ENCODE measurements at regions not wholly inside any gene's neighbourhood (a gene's known extent, or its start where the extent isn't known, plus 50 kb on each side); places are given as distances from the start of the nearest gene placed in this dataset.

- intact Hi-C loops (cut with DNase I, micrococcal nuclease), result no loop called here
These were observed 432.7 kb downstream of the FOXO1 start for GRCh38 chr13:40233731-40234195.

GRCh38 chr13:40235160-40235796, 431.2 kb downstream of the FOXO1 start:
- ATAC-seq, result no peak
- H3K36me3 ChIP-seq (ENCODE audit: low read depth), result no peaks in the 10 kb centered on the region

More at GRCh38 chr13:40233731-40234195, 432.7 kb downstream of the FOXO1 start:
- no peak for TF ChIP-seq CTCF (IDR thresholded peaks at IDR 0.05)
- Histone ChIP-seq H3K9me3 (no peaks in the 10 kb centered on the region), H3K36me3 (ENCODE audit: low read depth) (no peaks in the 10 kb centered on the region), H3K4me1 (ENCODE audit: low read depth) (no peaks in the 10 kb centered on the region), H3K4me3 (no peak overlapping the region)
- DNase-seq (no peak), ATAC-seq (no peak)

GRCh38 chr13:40236566-40237168, 429.8 kb downstream of the FOXO1 start:
- H3K4me3 ChIP-seq, result no peak overlapping the region
- no peaks in the 10 kb centered on the region for H3K4me1 ChIP-seq (ENCODE audit: low read depth)
- DNase-seq (no peak), ATAC-seq (peak; percentile 15)
- H3K36me3 ChIP-seq (ENCODE audit: low read depth), result no peaks in the 10 kb centered on the region
- no peaks in the 10 kb centered on the region for H3K9me3 ChIP-seq
- TF ChIP-seq CTCF (IDR thresholded peaks at IDR 0.05), result no peak
- intact Hi-C loops (cut with DNase I, micrococcal nuclease), result no loop called here

More at GRCh38 chr13:40235160-40235796, 431.2 kb downstream of the FOXO1 start:
- intact Hi-C loops (cut with DNase I, micrococcal nuclease), result no loop called here
- no peak for DNase-seq
- H3K9me3 ChIP-seq, result no peaks in the 10 kb centered on the region
- no peaks in the 10 kb centered on the region for H3K4me1 ChIP-seq (ENCODE audit: low read depth)
- H3K4me3 ChIP-seq, result no peak overlapping the region
- TF ChIP-seq CTCF (IDR thresholded peaks at IDR 0.05), result no peak

- no peak for DNase-seq
- no peaks in the 10 kb centered on the region for H3K9me3 ChIP-seq
- intact Hi-C loops (cut with DNase I, micrococcal nuclease), result no loop called here
- H3K4me3 ChIP-seq, result no peak overlapping the region
- no peak for ATAC-seq
- no peaks in the 10 kb centered on the region for H3K36me3 ChIP-seq (ENCODE audit: low read depth)
- H3K4me1 ChIP-seq (ENCODE audit: low read depth), result no peaks in the 10 kb centered on the region
- TF ChIP-seq CTCF (IDR thresholded peaks at IDR 0.05), result no peak
These were observed 427.7 kb downstream of the FOXO1 start for GRCh38 chr13:40238761-40239160.

- no peak for TF ChIP-seq CTCF (IDR thresholded peaks at IDR 0.05)
- intact Hi-C loops (cut with DNase I, micrococcal nuclease), result no loop called here
These were observed 426.1 kb downstream of the FOXO1 start for GRCh38 chr13:40240293-40240692.

More at GRCh38 chr13:40240293-40240692, 426.1 kb downstream of the FOXO1 start:
- DNase-seq (no peak), ATAC-seq (no peak)
- Histone ChIP-seq H3K4me3 (no peak overlapping the region), H3K4me1 (ENCODE audit: low read depth) (no peaks in the 10 kb centered on the region), H3K9me3 (no peaks in the 10 kb centered on the region), H3K36me3 (ENCODE audit: low read depth) (no peaks in the 10 kb centered on the region)

Data from mucosa of descending colon (tissue), 3 donors.